ENCODE measurements at regions not wholly inside any gene's neighbourhood (a gene's known extent, or its start where the extent isn't known, plus 50 kb on each side); places are given as distances from the start of the nearest gene placed in this dataset.

DNA sequence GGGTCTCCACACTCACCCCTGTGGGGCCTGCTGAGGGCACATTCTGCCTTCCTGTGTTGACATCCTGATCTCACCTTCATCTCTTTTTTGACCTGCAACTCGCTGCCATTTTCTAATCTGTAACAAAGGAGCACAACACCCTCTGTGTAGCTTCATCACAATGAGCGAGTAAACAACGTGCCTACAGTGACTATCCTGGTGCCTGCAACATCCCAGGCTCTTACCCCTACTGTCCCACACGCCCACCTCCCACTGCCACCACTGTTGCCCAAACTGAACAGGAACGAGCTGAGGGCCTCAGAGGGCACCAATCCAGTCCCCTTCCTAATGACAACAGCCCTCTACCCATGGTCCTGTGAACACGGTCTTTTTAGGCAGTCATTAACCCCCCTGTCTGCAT, 102.2 kb upstream of the GJB6 start:
- POLR2A ChIA-PET, result no interaction called here

DNA sequence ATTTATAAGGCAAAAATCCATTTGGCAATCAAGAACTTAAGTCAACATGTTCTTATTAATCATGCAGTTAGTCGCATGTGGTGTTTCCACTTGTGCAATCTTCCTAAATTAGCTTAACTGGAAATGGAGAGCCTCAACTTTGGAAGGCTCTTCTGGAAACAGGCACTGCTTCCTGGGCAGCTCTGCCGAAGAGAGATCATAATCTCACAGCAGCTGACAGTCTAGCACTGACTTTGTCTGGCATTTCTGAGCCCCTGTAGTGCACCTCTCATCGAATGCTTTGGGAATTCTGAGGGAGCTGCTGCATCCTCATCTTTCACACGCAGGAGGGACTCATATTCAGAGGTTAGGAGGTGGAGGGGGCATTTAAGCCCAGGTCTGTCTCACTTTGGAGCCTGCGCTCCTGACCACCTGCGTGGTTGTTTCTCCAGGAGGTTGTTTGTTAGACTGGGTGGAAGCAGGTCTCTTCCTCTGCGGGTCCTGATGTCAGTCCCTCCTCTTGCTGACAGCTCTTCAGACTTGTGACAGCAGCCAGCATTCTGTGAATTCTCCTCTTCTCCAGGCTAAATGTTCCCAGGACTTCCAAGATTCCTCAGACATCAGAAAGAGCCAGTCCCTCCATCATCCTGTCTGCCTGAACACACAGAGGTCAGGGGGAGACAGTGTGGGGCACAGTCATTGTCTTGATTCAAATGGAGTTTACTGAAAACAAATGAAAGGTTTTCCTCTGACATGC, 100.4 kb upstream of the GJB6 start:
- no peaks in the 10 kb centered on the region for H3K9me3 ChIP-seq (ENCODE audit: control insufficient read depth in 2 of 3, low read length in 3 of 3)
- intact Hi-C loops (cut with micrococcal nuclease), result no loop called here
- ChIA-PET POLR2A (interaction anchor here (0.6 kb wide), 1 partner anchor 102 kb away, joined by 4 read pairs; no protein-coding TSS in a partner anchor), CTCF (no interaction called here)
- H3K4me1 ChIP-seq (ENCODE audit: control insufficient read depth in 2 of 2, insufficient read depth in 2 of 2, low read length in 2 of 2), result no peaks in the 10 kb centered on the region
- Mint-ChIP-seq H3K27me3 (peaks cover 0 to 29% (median 0%) of the 10 kb centered on the region in 5 donors), H3K9me3 (peaks cover 0 to 13% (median 6%) of the 10 kb centered on the region in 11 donors), H3K36me3 (peaks cover 0 to 7% (median 6%) of the 10 kb centered on the region in 5 donors), H3K27ac (no peak overlapping the region), H3K4me3 (no peak overlapping the region), H3K4me1 (peaks cover 0 to 9% (median 0%) of the 10 kb centered on the region in 7 donors)
- H3K27ac ChIP-seq (ENCODE audit: low read depth, low read length), result no peak overlapping the region
- H3K36me3 ChIP-seq (ENCODE audit: control insufficient read depth in 2 of 3, insufficient read depth in 3 of 3, low read length in 3 of 3), result no peaks in the 10 kb centered on the region
- ATAC-seq (no peak), DNase-seq (no peak)
- H3K4me3 ChIP-seq (ENCODE audit: low read length), result no peak overlapping the region
- H3K27me3 ChIP-seq (ENCODE audit: control insufficient read depth in 2 of 2, insufficient read depth in 2 of 2, low read length in 2 of 2), result no peaks in the 10 kb centered on the region

More for the DNA sequence above, 102.2 kb upstream of the GJB6 start:
- ATAC-seq (no peak), DNase-seq (no peak)
- Mint-ChIP-seq H3K4me3 (no peak overlapping the region), H3K9me3 (peaks cover 0 to 3% (median 0%) of the 10 kb centered on the region in 11 donors), H3K27me3 (peaks cover 0 to 20% (median 0%) of the 10 kb centered on the region in 5 donors), H3K27ac (peak overlapping the region in 1 of 9 donors; percentile 53), H3K36me3 (peaks cover 0 to 2% (median 0%) of the 10 kb centered on the region in 5 donors), H3K4me1 (peaks cover 0 to 18% (median 5%) of the 10 kb centered on the region in 7 donors)
- Histone ChIP-seq H3K27ac (ENCODE audit: low read depth, low read length) (no peak overlapping the region), H3K36me3 (ENCODE audit: control insufficient read depth in 2 of 3, insufficient read depth in 3 of 3, low read length in 3 of 3) (no peaks in the 10 kb centered on the region), H3K4me1 (ENCODE audit: control insufficient read depth in 2 of 2, insufficient read depth in 2 of 2, low read length in 2 of 2) (no peaks in the 10 kb centered on the region), H3K27me3 (ENCODE audit: control insufficient read depth in 2 of 2, insufficient read depth in 2 of 2, low read length in 2 of 2) (no peaks in the 10 kb centered on the region), H3K9me3 (ENCODE audit: control insufficient read depth in 2 of 3, low read length in 3 of 3) (no peaks in the 10 kb centered on the region), H3K4me3 (ENCODE audit: low read length) (no peak overlapping the region)
- intact Hi-C loops (cut with micrococcal nuclease), result no loop called here
- CTCF ChIA-PET, result interaction anchor here (0.6 to 0.7 kb wide), 2 partner anchors 7 to 136 kb away, joined by 3 read pairs; no protein-coding TSS in a partner anchor

DNA sequence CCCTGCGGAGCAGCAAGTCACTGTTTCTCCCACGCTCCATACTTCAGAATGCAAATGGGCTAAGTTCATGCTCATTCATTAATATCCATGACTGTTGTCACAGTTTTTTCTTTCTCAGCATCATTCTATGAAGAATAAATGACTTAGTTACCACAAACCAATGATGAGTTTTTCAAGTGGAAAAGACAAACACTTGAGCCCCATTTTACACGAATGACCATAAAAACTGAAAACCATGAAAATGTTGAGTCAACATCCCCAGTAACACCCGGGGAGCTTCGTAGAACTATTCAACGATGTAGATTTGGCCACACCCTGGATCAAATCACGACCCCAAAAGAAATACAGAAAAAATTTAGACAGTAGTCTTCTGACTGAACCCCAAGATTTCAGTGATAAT, 99.8 kb upstream of the GJB6 start:
- intact Hi-C loops (cut with micrococcal nuclease), result no loop called here
- Histone ChIP-seq H3K9me3 (ENCODE audit: control insufficient read depth in 2 of 3, low read length in 3 of 3) (no peaks in the 10 kb centered on the region), H3K27me3 (ENCODE audit: control insufficient read depth in 2 of 2, insufficient read depth in 2 of 2, low read length in 2 of 2) (no peaks in the 10 kb centered on the region), H3K4me3 (ENCODE audit: low read length) (no peak overlapping the region), H3K4me1 (ENCODE audit: control insufficient read depth in 2 of 2, insufficient read depth in 2 of 2, low read length in 2 of 2) (no peaks in the 10 kb centered on the region), H3K36me3 (ENCODE audit: control insufficient read depth in 2 of 3, insufficient read depth in 3 of 3, low read length in 3 of 3) (no peaks in the 10 kb centered on the region), H3K27ac (ENCODE audit: low read depth, low read length) (no peak overlapping the region)
- ChIA-PET CTCF (no interaction called here), POLR2A (interaction anchor here (0.6 kb wide), 1 partner anchor 102 kb away, joined by 4 read pairs; no protein-coding TSS in a partner anchor)
- peaks cover 0 to 27% (median 0%) of the 10 kb centered on the region in 5 donors for H3K27me3 Mint-ChIP-seq
- ATAC-seq (no peak), DNase-seq (no peak)
- peaks cover 0 to 16% (median 11%) of the 10 kb centered on the region in 11 donors for H3K9me3 Mint-ChIP-seq
- H3K27ac Mint-ChIP-seq, result no peak overlapping the region
- H3K36me3 Mint-ChIP-seq, result peaks cover 0 to 10% (median 6%) of the 10 kb centered on the region in 5 donors
- peaks cover 0 to 4% (median 0%) of the 10 kb centered on the region in 7 donors for H3K4me1 Mint-ChIP-seq
- no peak overlapping the region for H3K4me3 Mint-ChIP-seq

DNA sequence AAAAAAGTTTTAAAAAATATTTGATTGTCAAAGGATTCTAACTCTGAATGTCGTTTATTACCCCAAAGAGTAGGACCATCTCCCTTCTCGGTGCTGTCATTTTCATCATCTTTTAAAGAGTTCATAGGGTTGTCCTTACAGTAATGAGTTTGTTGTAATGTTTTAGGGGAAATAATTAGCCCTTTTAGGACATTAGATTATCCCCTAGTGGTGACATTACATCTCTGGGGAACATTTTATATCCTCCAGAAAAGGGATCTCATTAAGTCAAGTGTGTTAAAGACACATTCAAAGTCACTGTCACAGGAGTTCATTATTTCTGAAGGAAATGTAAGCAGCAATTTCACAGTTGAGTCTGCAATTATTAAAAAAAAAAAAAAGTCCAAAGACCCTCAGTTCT, 99.3 kb upstream of the GJB6 start:
- no peak overlapping the region for H3K4me3 ChIP-seq (ENCODE audit: low read length)
- no peak overlapping the region for H3K27ac ChIP-seq (ENCODE audit: low read depth, low read length)
- Mint-ChIP-seq H3K4me1 (no peaks in the 10 kb centered on the region), H3K9me3 (peaks cover 0 to 18% (median 13%) of the 10 kb centered on the region in 11 donors), H3K27me3 (peaks cover 0 to 24% (median 0%) of the 10 kb centered on the region in 5 donors), H3K4me3 (no peak overlapping the region), H3K27ac (no peak overlapping the region), H3K36me3 (peaks cover 0 to 10% (median 6%) of the 10 kb centered on the region in 5 donors)
- no peaks in the 10 kb centered on the region for H3K36me3 ChIP-seq (ENCODE audit: control insufficient read depth in 2 of 3, insufficient read depth in 3 of 3, low read length in 3 of 3)
- H3K9me3 ChIP-seq (ENCODE audit: control insufficient read depth in 2 of 3, low read length in 3 of 3), result no peaks in the 10 kb centered on the region
- H3K4me1 ChIP-seq (ENCODE audit: control insufficient read depth in 2 of 2, insufficient read depth in 2 of 2, low read length in 2 of 2), result no peaks in the 10 kb centered on the region
- intact Hi-C loops (cut with micrococcal nuclease), result no loop called here
- ChIA-PET CTCF (no interaction called here), POLR2A (no interaction called here)
- ATAC-seq (no peak), DNase-seq (no peak)
- H3K27me3 ChIP-seq (ENCODE audit: control insufficient read depth in 2 of 2, insufficient read depth in 2 of 2, low read length in 2 of 2), result no peaks in the 10 kb centered on the region

DNA sequence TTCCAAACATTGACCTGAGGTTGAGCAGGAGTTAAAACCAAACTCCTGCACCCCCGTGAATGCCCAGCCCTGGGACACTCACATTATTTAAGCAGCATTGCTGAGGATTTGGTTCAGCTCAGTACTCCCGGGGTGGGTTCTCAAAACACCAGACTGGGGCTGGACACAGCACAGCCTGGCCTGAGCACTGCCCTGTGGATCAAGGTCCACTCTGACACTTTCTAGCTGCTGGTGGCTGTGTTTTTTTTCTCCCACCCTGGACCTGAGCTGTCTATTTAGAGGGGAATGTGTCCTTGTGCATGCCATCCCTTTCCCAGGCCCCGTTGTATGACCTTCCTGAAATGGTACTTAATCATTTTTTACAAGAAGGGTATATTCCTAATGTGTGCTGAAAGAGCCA, 94.7 kb upstream of the GJB6 start:
- Mint-ChIP-seq H3K4me1 (no peaks in the 10 kb centered on the region), H3K27me3 (peaks cover 0 to 28% (median 0%) of the 10 kb centered on the region in 5 donors), H3K27ac (no peak overlapping the region), H3K4me3 (no peak overlapping the region), H3K36me3 (peaks cover 0 to 22% (median 6%) of the 10 kb centered on the region in 5 donors), H3K9me3 (peaks cover 0 to 42% (median 24%) of the 10 kb centered on the region in 11 donors)
- no peaks in the 10 kb centered on the region for H3K36me3 ChIP-seq (ENCODE audit: control insufficient read depth in 2 of 3, insufficient read depth in 3 of 3, low read length in 3 of 3)
- no peak overlapping the region for H3K4me3 ChIP-seq (ENCODE audit: low read length)
- ChIA-PET CTCF (interaction anchor here (0.6 kb wide), 1 partner anchor 8 kb away, joined by 3 read pairs; no protein-coding TSS in a partner anchor), POLR2A (no interaction called here)
- intact Hi-C loops (cut with micrococcal nuclease), result no loop called here
- no peak overlapping the region for H3K27ac ChIP-seq (ENCODE audit: low read depth, low read length)
- DNase-seq, result no peak
- H3K27me3 ChIP-seq (ENCODE audit: control insufficient read depth in 2 of 2, insufficient read depth in 2 of 2, low read length in 2 of 2), result no peaks in the 10 kb centered on the region
- peaks cover 0 to 14% (median 0%) of the 10 kb centered on the region in 3 experiments for H3K9me3 ChIP-seq (ENCODE audit: control insufficient read depth in 2 of 3, low read length in 3 of 3)
- no peaks in the 10 kb centered on the region for H3K4me1 ChIP-seq (ENCODE audit: control insufficient read depth in 2 of 2, insufficient read depth in 2 of 2, low read length in 2 of 2)
- ATAC-seq, result no peak

DNA sequence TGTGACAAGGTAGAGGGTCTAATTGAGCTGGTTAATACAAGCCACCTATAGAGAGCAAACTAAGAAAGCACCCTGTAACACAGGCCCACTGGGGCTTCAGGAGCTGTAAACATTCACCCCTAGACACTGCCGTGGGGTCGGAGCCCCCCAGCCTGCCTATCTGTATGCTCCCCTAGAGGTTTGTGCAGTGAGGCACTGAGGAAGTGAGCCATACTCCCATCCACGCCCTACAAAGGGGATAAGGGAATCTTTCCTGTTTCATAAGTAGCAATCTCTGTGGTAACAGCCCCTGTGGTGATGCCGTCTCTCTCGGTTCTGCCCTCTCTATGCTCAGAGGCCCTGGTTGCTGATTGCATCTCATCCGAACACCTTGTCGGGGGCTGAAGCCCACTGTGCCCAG, 94.2 kb upstream of the GJB6 start:
- no peak for DNase-seq
- H3K27ac Mint-ChIP-seq, result no peak overlapping the region

More for the DNA sequence above, 94.2 kb upstream of the GJB6 start:
- CTCF ChIA-PET, result no interaction called here
- POLR2A ChIA-PET, result no interaction called here
- H3K27me3 Mint-ChIP-seq, result peaks cover 0 to 28% (median 0%) of the 10 kb centered on the region in 5 donors
- Histone ChIP-seq H3K4me3 (ENCODE audit: low read length) (no peak overlapping the region), H3K27me3 (ENCODE audit: control insufficient read depth in 2 of 2, insufficient read depth in 2 of 2, low read length in 2 of 2) (no peaks in the 10 kb centered on the region), H3K9me3 (ENCODE audit: control insufficient read depth in 2 of 3, low read length in 3 of 3) (peaks cover 0 to 14% (median 0%) of the 10 kb centered on the region in 3 experiments), H3K36me3 (ENCODE audit: control insufficient read depth in 2 of 3, insufficient read depth in 3 of 3, low read length in 3 of 3) (no peaks in the 10 kb centered on the region), H3K4me1 (ENCODE audit: control insufficient read depth in 2 of 2, insufficient read depth in 2 of 2, low read length in 2 of 2) (no peaks in the 10 kb centered on the region), H3K27ac (ENCODE audit: low read depth, low read length) (no peak overlapping the region)
- peaks cover 0 to 22% (median 6%) of the 10 kb centered on the region in 5 donors for H3K36me3 Mint-ChIP-seq
- intact Hi-C loops (cut with micrococcal nuclease), result no loop called here
- ATAC-seq, result no peak
- H3K4me1 Mint-ChIP-seq, result no peaks in the 10 kb centered on the region
- H3K9me3 Mint-ChIP-seq, result peaks cover 0 to 42% (median 24%) of the 10 kb centered on the region in 11 donors
- H3K4me3 Mint-ChIP-seq, result no peak overlapping the region

Measured in naive thymus-derived CD4-positive, alpha-beta T cell (primary cell).